ENCODE measurements at regions not wholly inside any gene's neighbourhood (a gene's known extent, or its start where the extent isn't known, plus 50 kb on each side); places are given as distances from the start of the nearest gene placed in this dataset.

DNA sequence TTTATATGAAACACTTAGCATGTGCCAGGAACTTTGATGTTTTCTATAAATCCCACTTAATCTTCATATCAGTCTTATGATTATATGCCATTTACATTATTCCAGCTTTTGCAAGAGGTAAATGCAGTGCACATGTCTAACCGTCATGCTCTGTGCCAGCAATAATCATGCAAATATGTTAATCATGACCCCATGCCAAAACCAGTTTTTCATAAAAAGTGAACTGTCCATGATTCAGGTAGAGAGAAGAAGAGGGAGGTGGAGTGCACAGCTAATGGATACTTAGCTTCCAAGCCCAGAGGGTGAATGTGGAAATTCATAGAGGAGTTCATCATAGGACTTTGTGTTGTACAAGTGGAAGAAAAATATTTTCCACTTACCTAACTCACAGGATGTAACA, 458.4 kb downstream of the TBC1D4 start:
- no peak for TF ChIP-seq POLR2A (IDR thresholded peaks at IDR 0.05; ENCODE audit: low read length)
- no peak for TF ChIP-seq GATA1 (IDR thresholded peaks at IDR 0.05; ENCODE audit: low read depth, low read length)
- DNase-seq: no peak

DNA sequence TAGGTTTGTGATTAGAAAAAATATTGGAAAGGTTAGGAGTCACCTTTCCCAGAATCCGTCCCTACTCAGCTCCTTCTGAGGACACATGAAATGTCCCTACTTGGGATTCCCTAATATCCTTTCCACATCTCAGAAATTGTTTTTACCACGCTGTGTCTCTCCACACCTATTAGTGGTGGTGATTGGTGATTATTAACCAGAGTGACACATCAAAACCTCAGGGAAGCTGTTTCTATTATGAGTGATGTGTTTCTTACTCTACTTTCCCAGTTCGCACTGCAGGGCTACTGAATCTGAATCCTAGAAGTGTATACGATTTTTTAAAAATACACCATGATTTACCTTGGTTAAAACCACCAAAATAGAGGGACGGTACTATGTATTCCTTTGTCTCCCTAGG, 460.8 kb downstream of the TBC1D4 start:
- no peak for DNase-seq
- TF ChIP-seq POLR2A (IDR thresholded peaks at IDR 0.05; ENCODE audit: low read length) (no peak), GATA1 (IDR thresholded peaks at IDR 0.05; ENCODE audit: low read depth, low read length) (no peak)

DNA sequence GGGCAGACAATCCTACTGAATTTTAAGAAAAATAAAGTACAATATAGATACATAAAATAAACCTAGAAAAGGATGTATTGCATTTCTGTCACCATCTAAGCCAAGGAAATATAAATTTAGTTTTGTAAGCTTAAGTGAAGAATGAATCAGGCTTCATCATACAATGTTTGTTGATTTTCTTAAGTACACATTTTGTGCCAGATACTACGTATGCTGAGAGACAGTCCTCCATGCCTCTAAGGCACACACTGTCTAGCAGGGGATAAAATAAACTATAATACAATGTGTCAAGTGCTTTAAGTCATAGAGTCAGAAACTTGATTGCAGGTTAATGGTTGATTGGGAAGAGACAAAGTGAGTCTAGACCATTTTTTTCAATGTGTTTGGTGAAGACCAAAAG, 465.7 kb downstream of the TBC1D4 start:
- no peak for DNase-seq
- TF ChIP-seq POLR2A (IDR thresholded peaks at IDR 0.05; ENCODE audit: low read length) (no peak), GATA1 (IDR thresholded peaks at IDR 0.05; ENCODE audit: low read depth, low read length) (no peak)

DNA sequence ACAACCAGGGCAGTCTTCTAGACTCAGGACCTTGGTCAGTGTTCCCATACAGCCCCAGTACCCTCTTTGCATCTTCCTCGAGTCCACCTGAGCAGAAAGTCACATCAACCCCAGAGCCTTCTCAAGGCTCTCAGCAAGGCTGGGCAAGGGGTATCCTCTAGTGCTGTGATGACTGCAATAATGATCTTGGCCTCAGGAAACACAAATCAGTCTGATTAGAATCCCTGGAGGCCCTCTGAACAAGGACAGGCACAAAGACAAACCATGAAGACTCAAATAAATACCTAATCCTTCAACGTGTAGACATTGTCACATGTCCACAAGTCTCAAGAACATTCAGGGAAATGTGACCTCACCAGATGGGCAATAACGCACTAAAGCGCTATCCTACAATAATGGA, 468.2 kb downstream of the TBC1D4 start:
- no peak for DNase-seq

DNA sequence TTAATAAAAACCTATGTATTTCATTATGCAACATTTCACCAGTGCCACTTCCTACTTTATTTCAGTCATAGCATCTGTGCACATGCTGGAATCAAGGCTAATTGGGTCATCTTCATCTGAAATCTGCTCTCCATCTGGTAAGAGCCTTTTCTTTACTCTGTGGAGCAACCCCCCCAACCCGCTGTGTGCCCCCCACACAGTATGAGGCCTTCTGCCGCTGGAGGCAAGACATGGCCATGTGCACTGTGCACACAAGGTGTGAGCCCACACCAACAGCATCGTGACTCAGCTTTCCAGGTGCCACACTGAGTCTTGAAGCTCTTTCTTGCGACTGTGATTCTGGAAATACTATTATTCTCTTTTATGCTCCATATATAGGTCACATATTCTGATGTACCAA, 471.0 kb downstream of the TBC1D4 start:
- TF ChIP-seq POLR2A (IDR thresholded peaks at IDR 0.05; ENCODE audit: low read length): no peak
- no peak for TF ChIP-seq GATA1 (IDR thresholded peaks at IDR 0.05; ENCODE audit: low read depth, low read length)
- DNase-seq: no peak

More for the DNA sequence above, 468.2 kb downstream of the TBC1D4 start:
- TF ChIP-seq GATA1 (IDR thresholded peaks at IDR 0.05; ENCODE audit: low read depth, low read length) (no peak), POLR2A (IDR thresholded peaks at IDR 0.05; ENCODE audit: low read length) (no peak)

DNA sequence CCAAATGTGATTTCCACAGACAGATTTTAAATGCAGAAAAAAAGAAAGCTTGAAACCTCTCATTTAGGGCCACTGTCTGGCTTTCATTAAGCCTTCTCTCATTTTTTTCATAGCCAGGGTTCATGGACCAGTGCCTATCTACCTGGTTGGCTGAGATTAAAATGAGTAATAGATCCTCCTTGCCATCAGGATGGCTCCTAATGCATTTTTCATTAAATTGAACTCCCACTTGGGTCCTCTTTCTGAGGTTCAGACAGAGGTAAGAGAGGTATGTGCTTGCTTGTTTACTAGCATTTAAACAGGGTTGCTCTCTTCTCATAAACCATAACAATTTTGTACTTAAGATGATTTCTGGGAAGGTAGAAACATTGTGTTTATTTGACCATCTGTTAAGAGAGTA, 473.0 kb downstream of the TBC1D4 start:
- TF ChIP-seq GATA1 (IDR thresholded peaks at IDR 0.05; ENCODE audit: low read depth, low read length): no peak
- no peak for TF ChIP-seq POLR2A (IDR thresholded peaks at IDR 0.05; ENCODE audit: low read length)
- no peak for DNase-seq

DNA sequence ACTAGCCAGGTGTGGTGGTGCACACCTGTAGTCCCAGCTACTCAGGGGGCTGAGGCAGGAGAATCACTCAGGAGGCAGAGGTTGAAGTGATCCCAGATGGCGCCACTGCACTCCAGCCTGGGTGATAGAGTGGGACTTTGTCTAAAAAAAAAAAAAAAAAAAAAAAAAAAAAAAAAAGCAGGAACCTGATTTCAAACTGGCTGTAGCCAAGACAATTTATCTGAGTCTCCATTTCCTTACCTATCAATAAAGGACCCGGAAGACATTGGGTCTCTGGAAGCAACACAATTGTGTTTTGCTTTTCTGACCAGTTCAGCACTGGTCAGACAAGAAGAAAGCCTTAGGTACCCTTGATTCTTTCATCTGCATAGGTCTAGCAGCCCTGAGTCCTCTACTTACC, 491.0 kb downstream of the TBC1D4 start:
- TF ChIP-seq POLR2A (IDR thresholded peaks at IDR 0.05; ENCODE audit: low read length) (no peak), GATA1 (IDR thresholded peaks at IDR 0.05; ENCODE audit: low read depth, low read length) (no peak)
- DNase-seq: no peak

DNA sequence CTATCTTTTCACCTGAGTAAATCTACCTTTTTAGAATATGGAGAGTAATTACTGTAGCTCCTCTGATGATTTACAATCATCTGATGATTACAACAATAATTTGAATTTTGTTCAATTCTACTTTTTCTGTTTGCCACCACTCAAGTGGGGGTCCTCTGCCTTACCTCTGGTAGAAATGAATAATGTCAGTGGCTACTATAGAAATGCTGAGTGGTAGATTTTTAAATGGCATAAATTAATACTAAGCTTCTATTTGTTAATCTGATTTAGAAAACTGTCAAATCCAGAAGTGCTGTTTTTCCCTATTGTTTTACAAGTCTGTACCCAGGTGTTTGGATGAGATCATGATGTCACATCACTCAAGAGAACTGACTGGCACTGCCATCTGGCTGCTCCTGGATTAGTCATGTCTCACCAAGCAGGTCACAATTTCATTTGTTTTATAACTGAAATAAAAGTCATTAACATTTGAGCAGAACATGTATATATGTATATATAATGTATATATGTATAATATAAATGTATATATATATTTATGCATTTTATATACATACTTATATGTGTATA, 494.8 kb downstream of the TBC1D4 start:
- no peak for TF ChIP-seq POLR2A (IDR thresholded peaks at IDR 0.05; ENCODE audit: low read length)
- no peak for TF ChIP-seq GATA1 (IDR thresholded peaks at IDR 0.05; ENCODE audit: low read depth, low read length)
- no peak for DNase-seq

DNA sequence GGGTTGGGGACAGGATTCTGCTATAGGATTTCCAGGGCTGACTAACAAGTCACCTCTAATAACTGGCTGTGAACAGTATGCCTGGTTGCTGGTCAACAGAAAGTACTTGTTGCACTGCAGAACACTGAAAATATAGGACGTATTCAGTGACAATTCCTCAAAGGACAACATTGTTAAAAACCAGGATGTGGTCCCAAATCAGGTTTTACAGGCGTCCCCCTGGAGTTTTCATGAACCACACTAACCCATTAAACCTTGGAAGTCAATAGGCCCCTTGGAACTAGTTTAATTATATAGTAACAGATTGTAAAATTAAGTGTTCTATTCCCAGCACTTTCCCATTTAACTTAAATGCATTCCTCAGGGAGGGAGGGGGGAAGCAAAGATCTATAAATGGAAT, 495.4 kb downstream of the TBC1D4 start:
- DNase-seq: no peak

DNA sequence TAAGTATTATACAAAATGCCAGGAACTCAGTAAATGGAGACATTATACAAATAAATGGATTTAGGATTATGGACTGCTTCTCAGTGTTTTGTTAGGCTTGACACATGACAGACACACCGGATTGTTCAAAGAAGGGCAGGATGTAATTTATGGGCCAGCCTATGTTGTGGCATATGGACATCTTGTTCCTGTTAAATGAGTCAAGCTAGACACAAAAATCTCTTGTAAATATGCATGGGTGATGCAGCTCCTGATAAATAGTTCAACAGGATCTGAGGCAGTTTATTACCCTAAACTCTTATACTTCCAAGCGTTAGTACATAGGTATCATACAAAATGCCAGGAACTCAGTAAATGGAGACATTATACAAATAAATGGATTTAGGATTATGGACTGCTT, 502.3 kb downstream of the TBC1D4 start:
- TF ChIP-seq POLR2A (IDR thresholded peaks at IDR 0.05; ENCODE audit: low read length) (no peak), GATA1 (IDR thresholded peaks at IDR 0.05; ENCODE audit: low read depth, low read length) (no peak)

More for the DNA sequence above, 495.4 kb downstream of the TBC1D4 start:
- TF ChIP-seq GATA1 (IDR thresholded peaks at IDR 0.05; ENCODE audit: low read depth, low read length): no peak
- TF ChIP-seq POLR2A (IDR thresholded peaks at IDR 0.05; ENCODE audit: low read length): no peak

DNA sequence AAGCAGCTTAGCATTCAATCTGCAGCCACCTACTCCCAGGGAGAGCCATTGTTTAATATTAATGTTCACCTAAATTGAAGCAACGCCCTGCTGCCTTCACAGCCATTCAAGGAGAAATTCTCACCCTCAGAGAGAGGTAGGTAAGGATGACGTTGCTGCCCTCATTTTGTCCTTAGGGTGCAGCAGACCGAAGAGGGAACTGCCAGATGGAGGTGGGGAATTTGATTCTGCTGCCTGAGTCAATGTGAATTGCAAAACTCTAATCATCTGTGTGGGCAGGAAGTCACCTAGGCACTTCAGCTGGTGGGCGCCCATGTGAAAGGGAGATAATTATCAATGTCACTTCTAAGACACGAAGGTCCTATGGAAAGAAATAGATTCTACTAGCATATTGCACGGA, 503.4 kb downstream of the TBC1D4 start:
- no peak for DNase-seq
- no peak for TF ChIP-seq GATA1 (IDR thresholded peaks at IDR 0.05; ENCODE audit: low read depth, low read length)

More for the DNA sequence above, 502.3 kb downstream of the TBC1D4 start:
- DNase-seq: no peak

DNA sequence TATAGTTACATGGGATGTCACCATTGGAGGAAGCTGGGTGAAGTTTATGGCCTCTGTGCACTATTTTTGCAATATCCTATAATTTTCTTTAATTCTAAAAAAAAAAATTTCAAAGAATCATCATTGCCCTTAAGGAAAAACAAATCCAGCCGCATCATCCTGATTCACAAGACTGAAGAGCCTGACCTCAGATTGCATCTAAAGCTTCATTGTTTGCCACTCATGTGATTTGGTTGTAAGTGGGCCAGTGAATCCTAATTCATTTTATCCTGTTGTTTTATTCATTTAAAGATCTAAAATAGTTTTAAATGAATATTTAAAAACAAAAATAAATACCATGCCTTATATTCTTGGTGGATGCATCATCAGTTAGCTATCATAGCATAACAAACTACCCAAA, 504.5 kb downstream of the TBC1D4 start:
- TF ChIP-seq POLR2A (IDR thresholded peaks at IDR 0.05; ENCODE audit: low read length) (no peak), GATA1 (IDR thresholded peaks at IDR 0.05; ENCODE audit: low read depth, low read length) (no peak)

DNA sequence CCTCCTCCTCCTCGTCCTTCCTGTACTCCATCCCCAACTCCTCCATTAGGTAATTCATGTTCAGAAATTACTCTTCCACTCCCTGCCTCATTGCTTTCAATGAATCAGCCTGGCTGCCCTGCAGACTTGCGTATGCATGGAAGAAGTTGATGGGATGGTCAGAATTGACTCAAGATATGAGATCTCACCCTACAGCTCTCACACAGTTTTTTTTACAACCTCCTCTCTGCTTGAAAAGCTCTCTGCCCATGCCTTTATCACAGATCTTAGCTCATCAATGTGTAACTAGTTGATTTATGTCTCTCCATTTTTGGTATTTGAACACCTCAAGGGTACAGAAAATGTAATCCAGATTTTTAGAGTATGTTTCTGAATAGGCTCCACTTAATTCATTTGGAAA, 506.9 kb downstream of the TBC1D4 start:
- TF ChIP-seq POLR2A (IDR thresholded peaks at IDR 0.05; ENCODE audit: low read length) (no peak), GATA1 (IDR thresholded peaks at IDR 0.05; ENCODE audit: low read depth, low read length) (no peak)
- DNase-seq: no peak

More for the DNA sequence above, 504.5 kb downstream of the TBC1D4 start:
- DNase-seq: no peak

DNA sequence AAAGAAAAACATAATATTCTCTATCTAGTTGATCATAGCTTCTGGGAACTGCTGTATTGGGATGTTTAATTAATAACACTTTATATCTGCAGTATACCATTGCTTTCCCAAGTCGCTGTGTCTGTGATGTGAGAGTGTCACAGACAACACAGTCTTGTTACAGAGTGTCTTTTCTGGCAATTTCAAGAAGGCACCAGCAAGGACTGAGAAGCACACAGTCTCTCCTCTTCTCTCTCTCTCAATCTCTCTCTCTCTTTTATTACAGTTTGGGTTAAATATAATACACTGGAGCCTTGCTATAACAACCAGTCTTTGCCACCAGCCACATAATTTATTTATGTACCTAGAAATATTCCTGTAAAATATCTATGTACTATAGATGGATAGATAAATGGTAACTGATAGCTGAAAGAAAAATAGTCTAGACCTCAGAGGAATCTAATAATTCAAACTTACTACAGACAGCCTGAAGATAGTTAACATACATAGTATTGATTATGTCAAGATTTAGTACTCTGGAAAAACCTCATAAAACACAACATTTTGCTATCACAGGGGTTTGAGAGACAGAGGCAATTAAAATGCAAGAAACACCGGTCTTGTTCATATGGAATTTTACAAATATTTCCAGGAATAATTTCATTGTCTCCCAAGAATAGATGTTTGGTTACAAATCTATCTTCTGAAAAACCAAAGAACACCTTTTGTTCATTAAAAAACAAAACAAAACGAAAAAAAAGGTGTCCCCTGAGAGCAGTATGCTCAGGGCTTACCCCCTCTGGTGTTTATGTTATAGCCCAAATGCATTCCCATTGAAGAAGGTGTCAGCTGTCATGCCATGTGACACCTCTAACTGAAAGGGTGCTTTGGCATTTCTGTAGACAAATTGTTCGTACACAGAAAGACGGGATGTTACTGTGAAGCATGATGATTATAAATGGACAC, 507.8 kb downstream of the TBC1D4 start:
- TF ChIP-seq GATA1 (IDR thresholded peaks at IDR 0.05; ENCODE audit: low read depth, low read length) (no peak), POLR2A (IDR thresholded peaks at IDR 0.05; ENCODE audit: low read length) (no peak)
- DNase-seq: no peak

DNA sequence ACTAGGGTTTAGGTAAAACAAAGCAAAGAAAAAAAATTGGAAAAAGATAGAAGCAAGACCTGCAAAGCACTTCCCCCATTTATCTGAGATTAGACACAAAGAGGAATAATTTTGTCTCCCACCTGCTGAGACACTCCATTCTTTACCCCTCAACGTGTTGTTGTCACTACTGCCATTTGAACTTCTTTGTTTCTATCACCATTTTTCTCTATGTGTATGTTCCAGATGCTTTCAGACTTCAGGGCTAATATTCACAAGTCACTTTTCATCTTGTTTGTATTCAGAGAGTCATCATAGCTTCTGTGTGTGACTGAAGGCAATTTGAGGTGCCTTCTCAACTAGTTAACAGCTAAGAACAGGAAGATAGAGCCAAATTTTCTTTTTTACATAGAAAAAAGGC, 512.5 kb downstream of the TBC1D4 start:
- no peak for DNase-seq
- no peak for TF ChIP-seq POLR2A (IDR thresholded peaks at IDR 0.05; ENCODE audit: low read length)
- no peak for TF ChIP-seq GATA1 (IDR thresholded peaks at IDR 0.05; ENCODE audit: low read depth, low read length)

Data from erythroblast (primary cell).